IMR-90 (cell line): ENCODE measurements at regions not wholly inside any gene's neighbourhood (a gene's known extent, or its start where the extent isn't known, plus 50 kb on each side); places are given as distances from the start of the nearest gene placed in this dataset.

Source experiments
- CHD1 ChIP-seq: IDR thresholded peaks from 2 replicates; pipeline ENCODE4 v1.6.1; 2012; ENCODE audit warnings: low read depth, low read length, improper control_type of control experiment
- CTCF ChIP-seq: conservative IDR thresholded peaks from 2 replicates; pipeline ENCODE4 v1.5.1; 2012; ENCODE audit warnings: mild to moderate bottlenecking, low read depth, low read length, improper control_type of control experiment
- MAFK ChIP-seq: IDR thresholded peaks from 2 replicates; pipeline ENCODE4 v1.6.1; 2012; ENCODE audit warnings: low read depth, low read length, improper control_type of control experiment
- MAZ ChIP-seq: IDR thresholded peaks from 2 replicates; pipeline ENCODE4 v1.6.1; 2012; ENCODE audit warnings: low read depth, mild to moderate bottlenecking, low read length, improper control_type of control experiment, moderate library complexity, borderline replicate concordance
- MXI1 ChIP-seq: IDR thresholded peaks from 2 replicates; pipeline ENCODE4 v1.6.1; 2012; ENCODE audit warnings: low read depth, mild to moderate bottlenecking, low read length, moderate library complexity, borderline replicate concordance
- POLR2A ChIP-seq: IDR thresholded peaks from 2 replicates; pipeline ENCODE4 v1.6.1; 2012; ENCODE audit warnings: mild to moderate bottlenecking, low read depth, low read length
- RAD21 ChIP-seq: IDR thresholded peaks from 2 replicates; pipeline ENCODE4 v1.6.1; 2012; ENCODE audit warnings: low read length, improper control_type of control experiment

DNA sequence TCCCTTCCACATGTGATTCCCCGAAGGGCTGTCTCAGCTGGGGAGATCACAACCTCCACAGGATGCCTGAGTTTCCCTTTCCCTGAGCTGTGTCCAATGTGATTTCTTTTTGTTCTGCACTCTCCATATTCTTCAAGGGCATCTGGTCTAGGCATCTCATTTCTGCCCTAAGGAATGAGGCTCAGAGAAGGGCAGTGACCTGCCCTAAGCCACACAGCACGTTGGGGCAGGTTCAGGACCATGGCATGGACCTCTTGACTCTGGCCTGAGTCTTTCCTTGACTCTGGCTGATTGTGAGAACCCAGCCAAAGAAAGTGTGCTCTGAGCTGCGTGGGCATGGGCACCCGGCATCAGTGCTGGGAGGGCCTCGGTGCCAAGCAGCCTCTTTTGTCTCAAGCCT lies 590.3 kb downstream of the PTPRU start:
- TF ChIP-seq MAFK (no peak), CTCF (no peak), POLR2A (no peak), RAD21 (no peak), MXI1 (no peak), CHD1 (no peak), MAZ (no peak)
